Upper lobe of left lung (tissue), 4 donors: ENCODE measurements at regions not wholly inside any gene's neighbourhood (a gene's known extent, or its start where the extent isn't known, plus 50 kb on each side); places are given as distances from the start of the nearest gene placed in this dataset.

Source experiments
- CTCF ChIP-seq, 6 experiments: fragments of 450-650 bp in 4 of 6; fragments of 200-600 bp in 2 of 6; sonication (generic) in 2 of 6; IDR thresholded peaks; one replicate each; pipeline ENCODE4 v1.5.1; 2016 to 2019; ENCODE audit warnings: antibody characterized with exemption in 6 of 6
- EP300 ChIP-seq, 4 donors: sonication (generic); formaldehyde crosslinking; IDR thresholded peaks; one replicate each; pipeline ENCODE4 v1.5.1; 2017; ENCODE audit warnings: antibody characterized with exemption in 4 of 4, control low read depth in 2 of 4
- POLR2A ChIP-seq, 4 donors: fragments of 450-650 bp; IDR thresholded peaks; one replicate each; pipeline ENCODE4 v1.5.1; 2016 to 2017; ENCODE audit warnings: antibody characterized with exemption in 4 of 4, mild to moderate bottlenecking in 2 of 4

- TF ChIP-seq CTCF (IDR thresholded peaks at IDR 0.05) = no peak
- TF ChIP-seq POLR2A (IDR thresholded peaks at IDR 0.05) = no peak
- TF ChIP-seq EP300 (IDR thresholded peaks at IDR 0.05) = no peak
These were observed 49.9 kb upstream of the CXCR4 start for GRCh38 chr2:136167721-136168475.
